Activated naive CD4-positive, alpha-beta T cell treated with anti-CD3 and anti-CD28 coated beads, Interleukin-2, amount 50 U/mL, for 16 hours (primary cell): ENCODE measurements at regions not wholly inside any gene's neighbourhood (a gene's known extent, or its start where the extent isn't known, plus 50 kb on each side); places are given as distances from the start of the nearest gene placed in this dataset.
"Not testable (repeated sequence)": the region's sequence is repeated elsewhere in the genome, so short reads cannot be mapped to it uniquely, and the experiment has no call there.

Source experiments
- DNase-seq: peaks from one replicate; pipeline ENCODE4 v3.0.0-alpha.2; 2020

- no peak for DNase-seq
These were observed 151.0 kb downstream of the CD47 start for GRCh38 chr3:107939691-107940442.

GRCh38 chr3:107938143-107938542 is 152.7 kb downstream of the CD47 start:
- DNase-seq: no peak

- DNase-seq: no peak
These were observed 156.0 kb downstream of the CD47 start for GRCh38 chr3:107934808-107935207.

DNA sequence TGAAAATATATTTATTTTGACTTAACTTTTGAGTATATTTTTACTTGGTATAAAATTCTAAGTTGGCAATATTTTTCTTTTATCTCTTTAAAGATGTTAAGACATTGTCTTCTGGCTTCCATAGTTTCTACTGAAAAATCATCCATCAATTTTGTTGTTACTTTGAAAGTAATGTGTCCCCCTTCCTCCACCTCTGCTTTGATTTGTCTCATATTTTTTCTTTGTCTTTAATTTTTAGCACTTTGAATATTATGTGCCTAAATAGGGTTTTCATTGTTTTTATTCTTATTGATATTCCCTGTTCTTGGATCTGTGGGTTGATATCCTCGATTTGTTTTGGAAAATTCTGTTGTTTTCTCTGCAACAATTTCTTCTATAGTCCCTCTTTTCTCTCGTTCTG is 157.4 kb downstream of the CD47 start:
- no peak for DNase-seq

DNA sequence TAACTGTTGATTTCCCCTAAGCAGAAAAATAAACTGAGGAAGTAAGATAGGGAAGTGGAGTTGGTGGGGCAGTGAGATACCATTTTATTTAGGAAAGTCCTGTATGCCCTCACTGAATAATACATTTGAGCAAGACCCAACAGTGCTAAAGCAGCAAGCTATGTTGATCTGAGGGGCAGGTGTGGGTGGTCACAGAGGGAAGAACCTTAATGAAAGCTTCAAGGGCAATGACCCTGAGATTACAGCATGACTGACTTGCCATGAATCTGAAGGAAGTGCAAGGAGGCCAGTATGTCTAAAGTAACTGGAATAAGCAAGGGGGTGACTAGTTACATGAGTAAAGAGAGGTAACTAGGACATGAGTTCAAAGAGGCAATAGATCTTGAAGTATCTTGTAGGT is 159.5 kb downstream of the CD47 start:
- no peak for DNase-seq

DNA sequence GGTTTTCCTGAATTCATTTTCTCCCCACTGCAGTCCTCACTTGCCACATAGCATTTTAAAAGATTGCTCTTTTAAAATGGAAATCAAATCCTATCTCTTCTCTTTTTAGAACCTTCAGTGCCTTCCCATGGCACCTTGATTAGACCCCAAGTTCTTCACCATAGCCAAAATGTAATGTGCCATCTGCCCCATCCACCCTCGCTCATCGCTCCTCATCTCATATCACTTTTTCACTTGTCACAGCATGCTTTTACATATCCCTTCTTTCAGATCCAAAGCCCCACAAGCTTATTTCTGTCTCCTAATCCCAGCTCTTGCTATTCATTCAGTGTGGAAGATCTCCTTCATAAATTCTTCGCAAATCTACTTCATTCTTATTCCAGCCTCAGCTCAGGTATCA is 161.7 kb downstream of the CD47 start:
- DNase-seq: no peak

DNA sequence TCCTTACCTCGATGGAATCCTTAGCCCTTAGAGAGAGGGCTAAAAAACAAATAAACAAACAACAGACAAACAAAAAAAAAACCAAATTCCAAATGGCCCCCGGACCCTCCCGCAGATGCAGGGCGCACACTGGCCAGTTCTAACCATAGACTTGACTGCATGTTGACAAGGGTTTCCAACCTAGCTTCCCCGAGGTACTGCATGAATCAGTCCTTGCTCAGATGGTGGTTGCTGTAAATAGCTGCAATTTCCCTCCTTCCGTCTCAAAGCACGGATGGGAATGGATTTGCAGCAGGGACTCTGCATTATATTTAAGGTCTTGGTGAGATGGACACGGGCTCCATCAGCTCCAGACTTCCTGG is 162.8 kb downstream of the CD47 start:
- no peak for DNase-seq

DNA sequence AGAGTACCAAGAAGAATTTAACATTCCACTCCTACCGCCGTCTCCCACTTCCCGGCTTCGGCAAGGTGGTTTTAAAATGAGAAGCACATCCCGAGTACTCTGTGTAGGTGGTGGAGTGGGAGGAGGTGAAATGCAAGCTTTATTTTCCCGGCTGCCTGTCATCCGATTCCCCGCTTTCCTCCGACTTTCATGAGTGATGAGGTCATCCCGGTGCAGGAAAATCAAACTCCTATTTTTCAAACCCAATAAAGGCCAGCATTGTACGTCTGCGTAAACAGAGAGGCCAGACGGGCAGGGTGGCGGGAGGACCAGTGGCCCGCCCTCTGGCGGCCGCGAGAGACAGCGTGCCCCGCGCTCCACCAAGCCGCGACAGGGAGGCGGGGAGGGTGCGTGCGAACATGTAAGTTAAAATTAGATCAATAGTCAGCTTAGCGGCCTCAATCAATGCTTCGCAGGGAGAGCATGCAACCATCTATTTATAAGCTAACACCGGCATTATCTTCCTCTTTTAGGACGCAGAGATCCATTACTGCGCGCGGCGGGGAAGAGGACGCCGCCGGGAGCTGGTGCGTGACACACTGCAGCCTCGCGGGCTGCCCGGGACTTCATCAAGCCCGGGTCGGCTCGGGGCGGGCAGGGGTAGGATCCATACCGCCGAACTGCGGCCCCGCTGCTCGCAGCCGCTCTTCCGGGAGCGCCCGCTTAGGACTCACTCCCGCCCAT is 163.3 kb downstream of the CD47 start:
- peak; percentile 78 for DNase-seq

- no peak for DNase-seq
These were observed 165.0 kb downstream of the CD47 start for GRCh38 chr3:107925851-107926250.

GRCh38 chr3:107921038-107921437 is 169.8 kb downstream of the CD47 start:
- DNase-seq: no peak

DNA sequence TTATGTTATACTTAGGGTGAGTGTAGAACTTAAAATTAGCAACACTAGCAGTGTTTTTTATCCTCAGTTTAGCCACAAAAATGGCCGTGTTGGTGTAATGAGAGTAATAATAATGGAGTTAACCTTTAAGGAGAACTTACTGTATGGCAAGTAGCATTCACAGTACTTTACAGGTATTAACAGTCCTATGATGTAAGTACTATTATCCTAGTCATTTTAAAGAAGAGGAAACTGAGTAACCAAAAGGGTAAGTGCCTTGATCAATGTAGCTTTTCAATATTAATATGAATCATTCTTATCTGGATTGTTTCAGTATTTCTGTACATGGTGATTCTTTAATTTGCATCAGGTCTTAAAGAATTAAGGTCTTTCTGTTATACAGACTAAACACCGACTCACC is 170.3 kb downstream of the CD47 start:
- no peak for DNase-seq

GRCh38 chr3:107919239-107919638 is 171.6 kb downstream of the CD47 start:
- no peak for DNase-seq

GRCh38 chr3:107916171-107916570 is 174.7 kb downstream of the CD47 start:
- DNase-seq: no peak

- DNase-seq: no peak
These were observed 175.1 kb downstream of the CD47 start for GRCh38 chr3:107915706-107916105.

GRCh38 chr3:107913701-107914100 is 177.1 kb downstream of the CD47 start:
- DNase-seq: no peak

- DNase-seq: no peak
These were observed 179.4 kb downstream of the CD47 start for GRCh38 chr3:107911337-107912000.

- DNase-seq: peak; percentile 41
These were observed 180.0 kb downstream of the CD47 start for GRCh38 chr3:107910713-107911259.

DNA sequence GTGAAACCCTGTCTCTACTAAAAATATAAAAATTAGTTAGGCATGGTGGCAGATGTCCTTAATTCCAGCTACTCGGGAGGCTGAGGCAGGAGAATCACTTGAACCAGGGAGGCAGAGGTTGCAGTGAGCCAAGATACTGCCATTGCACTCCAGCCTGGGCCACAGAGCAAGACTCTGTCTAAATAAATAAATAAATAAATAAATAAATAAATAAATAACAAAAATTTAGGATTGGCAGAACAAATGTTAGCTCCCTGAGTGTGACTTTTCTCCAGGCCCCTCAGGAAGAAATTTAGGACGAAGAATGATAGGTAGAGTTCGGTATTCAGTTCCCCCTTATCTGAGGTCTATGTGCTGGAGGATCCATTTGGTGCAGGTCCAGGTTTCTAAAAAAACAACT is 181.2 kb downstream of the CD47 start:
- not testable (repeated sequence) for DNase-seq

DNA sequence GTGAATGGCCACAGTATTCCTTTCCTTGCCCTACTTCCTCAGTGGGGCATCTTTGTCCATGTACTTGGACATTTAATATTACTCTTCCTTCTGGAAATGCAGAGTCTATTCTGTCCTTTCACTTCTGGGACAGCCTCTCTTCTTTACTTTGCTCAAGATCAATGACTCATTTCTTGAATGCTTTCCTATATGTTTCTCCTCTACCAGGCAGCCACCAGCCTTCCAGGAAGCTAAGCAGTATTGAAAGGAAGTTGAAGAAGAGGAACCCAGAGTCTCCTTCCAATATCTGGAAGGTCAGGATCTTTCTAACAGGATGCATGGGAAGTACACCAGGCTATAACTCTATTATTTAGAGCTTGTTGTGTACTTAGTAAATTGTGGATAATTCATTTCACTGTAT is 182.8 kb downstream of the CD47 start:
- DNase-seq: no peak

GRCh38 chr3:107904536-107905066 is 186.2 kb downstream of the CD47 start:
- DNase-seq: no peak

- DNase-seq: no peak
These were observed 190.7 kb downstream of the CD47 start for GRCh38 chr3:107899990-107900651.

DNA sequence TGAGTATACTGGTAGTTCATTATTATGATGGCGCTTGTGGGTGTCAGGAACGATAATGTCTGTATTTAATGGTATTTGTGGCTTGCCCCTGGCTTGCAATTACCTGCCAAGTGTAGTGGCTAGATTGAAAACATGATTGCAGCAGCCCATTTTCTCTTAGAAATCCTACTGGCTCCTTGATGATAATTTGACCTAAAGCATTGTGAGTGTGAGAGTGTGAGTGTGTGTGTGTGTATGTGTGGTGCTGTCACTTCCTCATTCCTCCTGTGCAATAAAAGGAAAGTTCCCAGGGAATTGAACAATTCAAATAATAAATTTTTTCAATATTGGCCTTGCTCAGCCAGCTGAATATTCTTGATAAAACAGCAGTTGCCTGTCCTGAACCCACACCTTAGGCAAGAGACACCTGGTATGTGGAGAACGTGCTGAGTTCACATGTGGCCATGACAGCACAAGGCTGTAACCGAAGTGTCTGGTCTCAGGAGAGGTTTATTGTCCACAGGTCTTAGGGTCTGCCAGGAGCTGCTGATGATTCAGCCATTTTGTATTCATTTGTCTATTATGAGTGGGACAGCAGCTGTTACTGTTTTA is 193.3 kb downstream of the CD47 start:
- no peak for DNase-seq

GRCh38 chr3:107894998-107895397 is 195.8 kb downstream of the CD47 start:
- DNase-seq: no peak
